ENCODE measurements at regions not wholly inside any gene's neighbourhood (a gene's known extent, or its start where the extent isn't known, plus 50 kb on each side); places are given as distances from the start of the nearest gene placed in this dataset.
"Not testable (repeated sequence)": the region's sequence is repeated elsewhere in the genome, so short reads cannot be mapped to it uniquely, and the experiment has no call there.

GRCh38 chr2:111433892-111434607, 313.3 kb downstream of the BCL2L11 start:
- not testable (repeated sequence) for H3K4me3 ChIP-seq (ENCODE audit: low read length); DNase-seq (ENCODE audit: low read depth, low spot score)

- H3K4me3 ChIP-seq (ENCODE audit: low read length); DNase-seq (ENCODE audit: low read depth, low spot score): not testable (repeated sequence)
These were observed 313.9 kb downstream of the BCL2L11 start for GRCh38 chr2:111434608-111434939.

GRCh38 chr2:111435553-111436310, 315.0 kb downstream of the BCL2L11 start:
- not testable (repeated sequence) for DNase-seq (ENCODE audit: low read depth, low spot score); H3K4me3 ChIP-seq (ENCODE audit: low read length)

GRCh38 chr2:111436411-111436810, 315.7 kb downstream of the BCL2L11 start:
- DNase-seq (ENCODE audit: low read depth, low spot score) = not testable (repeated sequence)

GRCh38 chr2:111437288-111437990, 316.7 kb downstream of the BCL2L11 start:
- not testable (repeated sequence) for DNase-seq (ENCODE audit: low read depth, low spot score); H3K4me3 ChIP-seq (ENCODE audit: low read length)

More at GRCh38 chr2:111436411-111436810, 315.7 kb downstream of the BCL2L11 start:
- H3K4me3 ChIP-seq (ENCODE audit: low read length) = not testable (repeated sequence)

- not testable (repeated sequence) for H3K4me3 ChIP-seq (ENCODE audit: low read length); DNase-seq (ENCODE audit: low read depth, low spot score)
These were observed 317.4 kb downstream of the BCL2L11 start for GRCh38 chr2:111438161-111438560.

- not testable (repeated sequence) for H3K4me3 ChIP-seq (ENCODE audit: low read length)
These were observed 318.5 kb downstream of the BCL2L11 start for GRCh38 chr2:111439237-111439636.

GRCh38 chr2:111441614-111442013, 320.9 kb downstream of the BCL2L11 start:
- not testable (repeated sequence) for H3K4me3 ChIP-seq (ENCODE audit: low read length); DNase-seq (ENCODE audit: low read depth, low spot score)

More at GRCh38 chr2:111439237-111439636, 318.5 kb downstream of the BCL2L11 start:
- not testable (repeated sequence) for DNase-seq (ENCODE audit: low read depth, low spot score)

- DNase-seq (ENCODE audit: low read depth, low spot score); H3K4me3 ChIP-seq (ENCODE audit: low read length): not testable (repeated sequence)
These were observed 322.2 kb downstream of the BCL2L11 start for GRCh38 chr2:111442767-111443454.

GRCh38 chr2:111444516-111444915, 323.8 kb downstream of the BCL2L11 start:
- not testable (repeated sequence) for H3K4me3 ChIP-seq (ENCODE audit: low read length); DNase-seq (ENCODE audit: low read depth, low spot score)

GRCh38 chr2:111445191-111445929, 324.6 kb downstream of the BCL2L11 start:
- DNase-seq (ENCODE audit: low read depth, low spot score); H3K4me3 ChIP-seq (ENCODE audit: low read length): not testable (repeated sequence)

GRCh38 chr2:111445941-111446340, 325.2 kb downstream of the BCL2L11 start:
- DNase-seq (ENCODE audit: low read depth, low spot score); H3K4me3 ChIP-seq (ENCODE audit: low read length): not testable (repeated sequence)

- not testable (repeated sequence) for H3K4me3 ChIP-seq (ENCODE audit: low read length); DNase-seq (ENCODE audit: low read depth, low spot score)
These were observed 326.8 kb downstream of the BCL2L11 start for GRCh38 chr2:111447482-111447881.

- H3K4me3 ChIP-seq (ENCODE audit: low read length); DNase-seq (ENCODE audit: low read depth, low spot score): not testable (repeated sequence)
These were observed 328.1 kb downstream of the BCL2L11 start for GRCh38 chr2:111448796-111449195.

GRCh38 chr2:111450526-111450925, 329.8 kb downstream of the BCL2L11 start:
- not testable (repeated sequence) for H3K4me3 ChIP-seq (ENCODE audit: low read length); DNase-seq (ENCODE audit: low read depth, low spot score)

GRCh38 chr2:111451692-111452199, 331.0 kb downstream of the BCL2L11 start:
- not testable (repeated sequence) for DNase-seq (ENCODE audit: low read depth, low spot score); H3K4me3 ChIP-seq (ENCODE audit: low read length)

GRCh38 chr2:111452208-111452607, 331.5 kb downstream of the BCL2L11 start:
- not testable (repeated sequence) for H3K4me3 ChIP-seq (ENCODE audit: low read length); DNase-seq (ENCODE audit: low read depth, low spot score)

GRCh38 chr2:111453308-111453707, 332.6 kb downstream of the BCL2L11 start:
- H3K4me3 ChIP-seq (ENCODE audit: low read length); DNase-seq (ENCODE audit: low read depth, low spot score): not testable (repeated sequence)

Data from Jurkat, Clone E6-1 (cell line).